Transverse colon (tissue), 4 donors: ENCODE measurements at regions not wholly inside any gene's neighbourhood (a gene's known extent, or its start where the extent isn't known, plus 50 kb on each side); places are given as distances from the start of the nearest gene placed in this dataset.

ENCODE experiments used
- DNase-seq: peaks from one replicate; pipeline ENCODE4 v3.0.0-alpha.2; 2019
- H3K27ac ChIP-seq, 4 donors: fragments of 200-600 bp; sonication (generic); 2 replicates each; pipeline ENCODE4 v1.5.1; 2016 to 2018; ENCODE audit warnings: inconsistent platforms in 4 of 4
- H3K27me3 ChIP-seq: fragments of 200-600 bp; sonication (generic); 2 replicates; pipeline ENCODE4 v1.5.1; 2017; ENCODE audit warnings: inconsistent platforms
- H3K36me3 ChIP-seq, 4 donors: fragments of 200-600 bp; sonication (generic); 2 replicates each; pipeline ENCODE4 v1.5.1; 2017 to 2019; ENCODE audit warnings: inconsistent platforms in 4 of 4
- H3K4me1 ChIP-seq, 4 donors: fragments of 200-600 bp; sonication (generic); 2 replicates each; pipeline ENCODE4 v1.5.1; 2017 to 2020; ENCODE audit warnings: inconsistent platforms in 4 of 4
- H3K4me3 ChIP-seq, 4 donors: fragments of 200-600 bp; sonication (generic); 1 replicate in 1 of 4; 2 replicates in 3 of 4; pipeline versions ENCODE4 v1.5.1 to v1.6.1; 2017 to 2019; ENCODE audit warnings: inconsistent platforms in 4 of 4
- H3K9me3 ChIP-seq, 2 donors: fragments of 200-600 bp; sonication (generic); 2 replicates each; pipeline ENCODE4 v1.5.1; 2017 to 2019; ENCODE audit warnings: inconsistent platforms in 2 of 2
- CTCF ChIP-seq, 5 experiments: fragments of 200-600 bp in 3 of 5; fragments of 450-650 bp in 2 of 5; sonication (generic) in 3 of 5; IDR thresholded peaks; 1 replicate in 2 of 5; 2 replicates in 3 of 5; pipeline ENCODE4 v1.5.1; 2016 to 2017; ENCODE audit warnings: antibody characterized with exemption in 5 of 5, inconsistent platforms in 3 of 5, mild to moderate bottlenecking in 2 of 5, moderate library complexity in 1 of 5
- EP300 ChIP-seq: sonication (generic); formaldehyde crosslinking; IDR thresholded peaks from one replicate; pipeline ENCODE4 v1.6.1; 2017; ENCODE audit warnings: antibody characterized with exemption, low read depth
- POLR2A ChIP-seq: fragments of 450-650 bp; IDR thresholded peaks from one replicate; pipeline ENCODE4 v1.6.1; 2016; ENCODE audit warnings: antibody characterized with exemption, mild to moderate bottlenecking, moderate library complexity
- POLR2AphosphoS5 ChIP-seq, 3 donors: sonication (generic); formaldehyde crosslinking; IDR thresholded peaks; one replicate each; pipeline ENCODE4 v1.6.1; 2016; ENCODE audit warnings: antibody characterized with exemption in 3 of 3
- WGBS, 2 donors: methylation state at CpG; one replicate each; pipeline ENCODE4 v1.1.5; 2018; ENCODE audit warnings: low coverage in 1 of 2; 5-methylcytosine and 5-hydroxymethylcytosine counted together
- in situ Hi-C, 4 donors: fragments of 200-750 bp; cut with MboI; loops; one replicate each; pipeline versions ENCODE4 v1.15.0 to v1.15.1; 2017; ENCODE audit warnings: low sequenced_read_pairs in 3 of 4, low pct_ligation_motif_present in 1 of 4, low pct_unique_long_range_greater_than_20kb in 1 of 4
- intact Hi-C: fragments of 100-400 bp; cut with DNase I; formaldehyde crosslinking; loops from one replicate; pipeline ENCODE4 v1.15.1; 2023; ENCODE audit warnings: low total_unique reads

DNA sequence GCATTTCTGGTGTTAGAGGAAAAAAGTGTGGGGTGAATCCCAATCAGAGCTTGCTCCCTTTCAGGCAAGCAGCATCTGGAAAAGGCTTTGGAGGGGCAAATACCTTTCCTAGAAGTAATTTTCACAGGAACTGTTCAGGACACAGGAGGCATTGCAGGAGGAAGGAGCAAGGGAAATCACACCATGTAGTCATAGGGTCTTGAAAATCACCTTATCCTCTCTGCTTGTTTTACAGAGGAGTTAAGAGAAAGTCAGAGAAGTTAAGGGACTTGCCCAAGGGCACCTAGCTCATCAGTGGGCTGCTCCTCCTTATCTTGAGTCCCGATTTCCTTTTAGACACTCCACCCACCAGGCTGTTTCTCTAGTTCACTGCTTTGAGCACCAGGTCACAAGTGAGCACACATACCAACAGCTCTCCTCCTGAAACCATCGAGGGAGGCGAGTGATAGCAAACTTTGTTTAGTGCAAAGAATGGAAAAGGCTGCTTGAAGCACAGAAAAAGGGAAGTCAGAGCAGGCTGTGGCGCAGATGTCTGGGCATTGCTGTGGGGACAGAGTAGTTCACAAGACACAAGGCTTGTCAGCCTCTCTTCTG lies 89.2 kb upstream of the CXCR4 start:
- peak; percentile 40 for DNase-seq
- 40 to 72% methylated on average over 1 to 4 of the region's 4 CpGs for WGBS, 2 donors
- in situ Hi-C loops = no loop called here
- H3K4me1 ChIP-seq = no peaks in the 10 kb centered on the region
- no peaks in the 10 kb centered on the region for H3K9me3 ChIP-seq
- H3K36me3 ChIP-seq = no peaks in the 10 kb centered on the region
- no peak overlapping the region for H3K4me3 ChIP-seq
- H3K27ac ChIP-seq = peak overlapping the region in 1 of 4 donors; percentile 11
- TF ChIP-seq CTCF (IDR thresholded peaks at IDR 0.05) = no peak
- no peak for TF ChIP-seq POLR2A
- intact Hi-C loops = no loop called here
- H3K27me3 ChIP-seq = no peaks in the 10 kb centered on the region

GRCh38 chr2:136206613-136207012 lies 88.7 kb upstream of the CXCR4 start:
- intact Hi-C loops = no loop called here
- Histone ChIP-seq H3K4me3 (no peak overlapping the region), H3K27me3 (no peaks in the 10 kb centered on the region), H3K4me1 (no peaks in the 10 kb centered on the region), H3K27ac (no peak overlapping the region), H3K9me3 (no peaks in the 10 kb centered on the region), H3K36me3 (no peaks in the 10 kb centered on the region)
- TF ChIP-seq EP300 (no peak), POLR2A (no peak), CTCF (IDR thresholded peaks at IDR 0.05) (no peak), POLR2AphosphoS5 (IDR thresholded peaks at IDR 0.05) (no peak)
- in situ Hi-C loops = no loop called here
- 84% methylated on average over 7 of the region's 7 CpGs; no CpG with 5 or more reads in 1 of the 2 donors for WGBS, 2 donors
- DNase-seq = peak; percentile 53

DNA sequence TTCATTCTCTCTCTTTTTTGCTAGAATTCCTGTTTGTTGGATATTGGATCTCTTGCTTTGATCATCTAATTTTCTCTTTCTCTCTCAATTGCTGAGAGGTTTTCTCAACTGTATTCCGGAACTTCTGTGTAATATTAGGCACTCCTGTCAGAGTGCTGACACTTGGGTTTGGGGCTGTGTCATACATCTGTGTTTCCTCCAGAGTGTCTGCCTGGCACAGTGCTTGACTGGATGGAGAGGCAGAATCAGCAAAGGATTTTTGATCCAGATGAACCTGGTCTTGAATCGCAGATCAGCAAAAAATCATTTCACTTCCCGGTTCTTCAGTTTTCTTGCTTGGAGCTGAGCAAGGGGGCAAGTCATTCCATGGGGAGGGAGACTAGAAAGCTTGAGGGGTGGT lies 87.7 kb upstream of the CXCR4 start:
- Histone ChIP-seq H3K36me3 (no peaks in the 10 kb centered on the region), H3K4me1 (no peaks in the 10 kb centered on the region), H3K9me3 (no peaks in the 10 kb centered on the region), H3K4me3 (no peak overlapping the region), H3K27ac (no peak overlapping the region), H3K27me3 (no peaks in the 10 kb centered on the region)
- DNase-seq = no peak
- TF ChIP-seq EP300 = no peak
- no peak for TF ChIP-seq POLR2A
- TF ChIP-seq POLR2AphosphoS5 (IDR thresholded peaks at IDR 0.05) = no peak
- no peak for TF ChIP-seq CTCF (IDR thresholded peaks at IDR 0.05)
- in situ Hi-C loops (no loop called here), intact Hi-C loops (no loop called here)
- WGBS, 2 donors = 95% methylated on average over 3 of the region's 3 CpGs; no CpG with 5 or more reads in 1 of the 2 donors

DNA sequence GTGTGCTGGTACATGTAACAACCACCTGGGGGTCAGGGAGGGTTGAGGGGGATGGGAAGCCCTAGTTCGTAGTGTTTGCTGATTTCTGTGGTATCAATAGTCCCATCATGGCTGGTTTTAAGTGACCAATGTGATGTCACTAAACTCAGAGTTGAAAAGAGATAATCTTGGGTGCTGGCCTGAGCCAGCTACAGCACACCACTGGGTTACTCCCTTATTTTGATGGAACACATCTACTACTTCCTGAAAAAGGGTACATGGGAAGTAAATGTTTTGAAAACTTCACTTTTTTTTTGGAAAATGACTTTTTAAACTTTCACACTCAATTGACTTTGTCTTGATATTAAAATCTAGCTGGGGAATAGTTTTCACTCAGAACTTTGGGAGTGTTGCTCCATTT lies 87.0 kb upstream of the CXCR4 start:
- H3K4me1 ChIP-seq = no peaks in the 10 kb centered on the region
- DNase-seq = no peak
- 81% methylated on average over 1 of the region's 1 CpG; no CpG with 5 or more reads in 1 of the 2 donors for WGBS, 2 donors
- H3K27ac ChIP-seq = no peak overlapping the region
- TF ChIP-seq POLR2AphosphoS5 (IDR thresholded peaks at IDR 0.05) (no peak), CTCF (IDR thresholded peaks at IDR 0.05) (no peak), POLR2A (no peak), EP300 (no peak)
- no peaks in the 10 kb centered on the region for H3K27me3 ChIP-seq
- no peaks in the 10 kb centered on the region for H3K36me3 ChIP-seq
- no peak overlapping the region for H3K4me3 ChIP-seq
- intact Hi-C loops (no loop called here), in situ Hi-C loops (no loop called here)
- no peaks in the 10 kb centered on the region for H3K9me3 ChIP-seq
